Skeletal muscle tissue (tissue), 3 donors: ENCODE measurements at regions not wholly inside any gene's neighbourhood (a gene's known extent, or its start where the extent isn't known, plus 50 kb on each side); places are given as distances from the start of the nearest gene placed in this dataset.
"Not testable (repeated sequence)": the region's sequence is repeated elsewhere in the genome, so short reads cannot be mapped to it uniquely, and the experiment has no call there.

Source experiments
- H3K27ac ChIP-seq: one replicate; pipeline ENCODE4 v1.7.0; 2013; ENCODE audit warnings: mild to moderate bottlenecking, low read depth, low read length, inconsistent platforms
- H3K27me3 ChIP-seq, 3 donors: one replicate each; pipeline ENCODE4 v1.7.0; 2013; ENCODE audit warnings: low read length in 3 of 3; ENCODE audit not compliant: control insufficient read depth in 3 of 3, insufficient read depth in 3 of 3
- H3K36me3 ChIP-seq, 3 donors: one replicate each; pipeline ENCODE4 v1.7.0; 2013; ENCODE audit warnings: low read length in 3 of 3; ENCODE audit not compliant: control insufficient read depth in 3 of 3, insufficient read depth in 3 of 3
- H3K4me1 ChIP-seq, 3 donors: one replicate each; pipeline ENCODE4 v1.7.0; 2013; ENCODE audit warnings: low read length in 3 of 3, mild to moderate bottlenecking in 3 of 3; ENCODE audit not compliant: control insufficient read depth in 3 of 3, insufficient read depth in 3 of 3
- H3K4me3 ChIP-seq, 3 donors: one replicate each; pipeline ENCODE4 v1.7.0; 2013; ENCODE audit warnings: low read length in 3 of 3
- H3K9ac ChIP-seq, 3 donors: one replicate each; pipeline ENCODE4 v1.7.0; 2013; ENCODE audit warnings: low read length in 3 of 3, mild to moderate bottlenecking in 3 of 3, moderate library complexity in 2 of 3, low read depth in 1 of 3
- H3K9me3 ChIP-seq, 3 donors: one replicate each; pipeline ENCODE4 v1.7.0; 2013; ENCODE audit warnings: low read length in 3 of 3; ENCODE audit not compliant: control insufficient read depth in 3 of 3
- donor health status: Osteomylitis.

GRCh38 chr18:11470941-11471340 lies 138.5 kb upstream of the SLC35G4 start:
- Histone ChIP-seq H3K9ac (no peak overlapping the region), H3K4me3 (no peak overlapping the region), H3K4me1 (no peaks in the 10 kb centered on the region), H3K27ac (no peak overlapping the region), H3K9me3 (no peaks in the 10 kb centered on the region), H3K27me3 (no peaks in the 10 kb centered on the region), H3K36me3 (no peaks in the 10 kb centered on the region)

- Histone ChIP-seq H3K27me3 (no peaks in the 10 kb centered on the region), H3K27ac (no peak overlapping the region), H3K9me3 (no peaks in the 10 kb centered on the region)
These were observed 140.8 kb upstream of the SLC35G4 start for GRCh38 chr18:11468617-11469016.

GRCh38 chr18:11468120-11468519 lies 141.3 kb upstream of the SLC35G4 start:
- Histone ChIP-seq H3K9ac (no peak overlapping the region), H3K4me3 (no peak overlapping the region), H3K27me3 (no peaks in the 10 kb centered on the region), H3K4me1 (no peaks in the 10 kb centered on the region), H3K9me3 (no peaks in the 10 kb centered on the region), H3K27ac (no peak overlapping the region), H3K36me3 (no peaks in the 10 kb centered on the region)

More at GRCh38 chr18:11468617-11469016, 140.8 kb upstream of the SLC35G4 start:
- Histone ChIP-seq H3K4me3 (no peak overlapping the region), H3K4me1 (no peaks in the 10 kb centered on the region), H3K36me3 (no peaks in the 10 kb centered on the region), H3K9ac (no peak overlapping the region)

- Histone ChIP-seq H3K27ac (no peak overlapping the region), H3K4me3 (no peak overlapping the region), H3K27me3 (no peaks in the 10 kb centered on the region), H3K9ac (no peak overlapping the region), H3K4me1 (no peaks in the 10 kb centered on the region), H3K9me3 (no peaks in the 10 kb centered on the region), H3K36me3 (no peaks in the 10 kb centered on the region)
These were observed 141.8 kb upstream of the SLC35G4 start for GRCh38 chr18:11467611-11468010.

- Histone ChIP-seq H3K4me1 (no peaks in the 10 kb centered on the region), H3K9ac (no peak overlapping the region), H3K27ac (no peak overlapping the region), H3K9me3 (no peaks in the 10 kb centered on the region), H3K36me3 (no peaks in the 10 kb centered on the region), H3K4me3 (no peak overlapping the region), H3K27me3 (no peaks in the 10 kb centered on the region)
These were observed 145.3 kb upstream of the SLC35G4 start for GRCh38 chr18:11464129-11464528.

- Histone ChIP-seq H3K4me3 (no peak overlapping the region), H3K4me1 (no peaks in the 10 kb centered on the region), H3K36me3 (no peaks in the 10 kb centered on the region), H3K27ac (no peak overlapping the region), H3K9me3 (no peaks in the 10 kb centered on the region), H3K27me3 (no peaks in the 10 kb centered on the region), H3K9ac (no peak overlapping the region)
These were observed 150.9 kb upstream of the SLC35G4 start for GRCh38 chr18:11458447-11458846.

GRCh38 chr18:11457853-11458252 lies 151.5 kb upstream of the SLC35G4 start:
- not testable (repeated sequence) for H3K9me3 ChIP-seq, H3K36me3 ChIP-seq, H3K4me1 ChIP-seq, H3K4me3 ChIP-seq, H3K9ac ChIP-seq, H3K27me3 ChIP-seq, H3K27ac ChIP-seq

GRCh38 chr18:11454040-11454439 lies 155.4 kb upstream of the SLC35G4 start:
- no peak overlapping the region for H3K4me3 ChIP-seq

GRCh38 chr18:11444169-11444568 lies 165.2 kb upstream of the SLC35G4 start:
- not testable (repeated sequence) for H3K27me3 ChIP-seq, H3K4me1 ChIP-seq, H3K4me3 ChIP-seq, H3K9ac ChIP-seq, H3K27ac ChIP-seq, H3K9me3 ChIP-seq, H3K36me3 ChIP-seq

More at GRCh38 chr18:11454040-11454439, 155.4 kb upstream of the SLC35G4 start:
- H3K4me1 ChIP-seq = no peaks in the 10 kb centered on the region
- no peaks in the 10 kb centered on the region for H3K36me3 ChIP-seq
- no peaks in the 10 kb centered on the region for H3K9me3 ChIP-seq
- H3K9ac ChIP-seq = no peak overlapping the region
- H3K27ac ChIP-seq = no peak overlapping the region
- no peaks in the 10 kb centered on the region for H3K27me3 ChIP-seq

GRCh38 chr18:11437046-11437445 lies 172.3 kb upstream of the SLC35G4 start:
- Histone ChIP-seq H3K27ac (no peak overlapping the region), H3K36me3 (no peaks in the 10 kb centered on the region), H3K27me3 (no peaks in the 10 kb centered on the region), H3K9me3 (no peaks in the 10 kb centered on the region), H3K9ac (no peak overlapping the region), H3K4me3 (no peak overlapping the region), H3K4me1 (no peaks in the 10 kb centered on the region)

- Histone ChIP-seq H3K27ac (no peak overlapping the region), H3K9me3 (no peaks in the 10 kb centered on the region), H3K4me3 (no peak overlapping the region), H3K36me3 (no peaks in the 10 kb centered on the region), H3K27me3 (no peaks in the 10 kb centered on the region), H3K4me1 (peaks cover 0 to 9% (median 6%) of the 10 kb centered on the region in 3 donors), H3K9ac (no peak overlapping the region)
These were observed 177.0 kb upstream of the SLC35G4 start for GRCh38 chr18:11432360-11432811.
